Stomach smooth muscle (tissue), 2 donors: ENCODE measurements at regions not wholly inside any gene's neighbourhood (a gene's known extent, or its start where the extent isn't known, plus 50 kb on each side); places are given as distances from the start of the nearest gene placed in this dataset.
A peak's percentile ranks its signal among the peaks of the same experiment; 100 is the strongest.

Source experiments
- H3K27ac ChIP-seq: one replicate; pipeline ENCODE4 v1.7.0; 2013; ENCODE audit warnings: mild to moderate bottlenecking, low read length, inconsistent platforms
- H3K27me3 ChIP-seq, 2 donors: one replicate each; pipeline ENCODE4 v1.7.0; 2013; ENCODE audit warnings: low read length in 2 of 2; ENCODE audit not compliant: insufficient read depth in 2 of 2, control insufficient read depth in 1 of 2
- H3K36me3 ChIP-seq, 2 donors: one replicate each; pipeline ENCODE4 v1.7.0; 2013; ENCODE audit warnings: low read length in 2 of 2; ENCODE audit not compliant: control insufficient read depth in 2 of 2, insufficient read depth in 2 of 2
- H3K4me1 ChIP-seq: one replicate; pipeline ENCODE4 v1.7.0; 2013; ENCODE audit warnings: low read length; ENCODE audit not compliant: control insufficient read depth, insufficient read depth
- H3K4me3 ChIP-seq, 2 donors: one replicate each; pipeline ENCODE4 v1.7.0; 2013; ENCODE audit warnings: low read length in 2 of 2
- H3K9ac ChIP-seq, 2 donors: one replicate each; pipeline ENCODE4 v1.7.0; 2013; ENCODE audit warnings: low read length in 2 of 2, mild to moderate bottlenecking in 1 of 2
- H3K9me3 ChIP-seq, 2 donors: one replicate each; pipeline ENCODE4 v1.7.0; 2013; ENCODE audit warnings: low read length in 2 of 2; ENCODE audit not compliant: control insufficient read depth in 2 of 2
- donor health status: healthy.
- donor health status: Pancreatic carcinoma.

DNA sequence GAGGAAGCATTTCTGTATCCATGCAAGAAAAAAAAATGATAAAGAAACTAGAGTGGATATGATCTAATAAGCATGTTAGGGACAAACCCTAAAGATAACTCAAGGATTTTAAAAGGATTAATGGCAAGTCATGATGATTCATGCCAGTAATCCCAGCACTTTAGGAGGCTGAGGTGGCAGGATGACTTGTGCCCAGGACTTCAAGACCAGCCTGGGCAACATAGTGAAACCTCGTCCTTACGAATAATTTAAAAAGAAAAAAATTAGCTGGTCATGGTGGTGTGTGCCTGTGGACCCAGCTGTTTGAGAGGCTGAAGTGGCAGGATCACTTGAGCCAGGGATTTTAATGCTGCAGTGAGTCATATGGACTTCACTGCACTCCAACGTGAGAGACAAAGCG lies 145.5 kb upstream of the BLID start:
- Histone ChIP-seq H3K9me3 (no peaks in the 10 kb centered on the region), H3K4me1 (no peaks in the 10 kb centered on the region), H3K27ac (no peak overlapping the region), H3K9ac (no peak overlapping the region), H3K27me3 (no peaks in the 10 kb centered on the region), H3K36me3 (no peaks in the 10 kb centered on the region), H3K4me3 (no peak overlapping the region)

DNA sequence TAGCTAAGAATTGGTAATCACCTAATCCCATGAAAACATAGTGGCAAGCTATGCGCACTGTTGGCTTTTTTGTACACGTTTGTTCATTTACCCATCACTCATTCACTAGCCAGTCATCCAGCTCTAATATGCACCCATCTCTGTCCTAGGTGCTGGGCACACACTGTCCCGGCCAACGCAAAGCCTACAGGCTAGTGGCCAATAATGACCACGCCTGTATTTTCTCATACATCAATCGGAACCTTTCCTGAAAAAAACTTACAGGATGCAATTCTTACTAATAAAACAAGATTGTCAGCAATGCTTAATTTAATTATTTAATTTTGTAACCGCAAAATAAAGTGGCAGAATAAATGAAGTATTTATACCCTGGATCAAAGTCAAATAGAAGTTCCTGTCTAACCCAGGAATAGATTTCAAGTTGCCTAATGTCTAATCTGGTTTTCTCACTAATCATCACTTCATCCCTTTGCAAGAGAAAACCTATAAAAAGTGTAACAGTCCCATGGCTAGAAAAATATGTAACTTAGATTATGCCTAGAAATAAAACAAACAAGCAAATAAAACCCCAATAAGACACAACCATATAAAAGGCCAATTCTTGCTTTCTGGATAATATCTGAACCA lies 143.3 kb upstream of the BLID start:
- Histone ChIP-seq H3K36me3 (no peaks in the 10 kb centered on the region), H3K27ac (no peak overlapping the region), H3K9me3 (peaks cover 0 to 4% of the 10 kb centered on the region in 2 donors), H3K9ac (no peak overlapping the region), H3K4me3 (no peak overlapping the region), H3K4me1 (no peaks in the 10 kb centered on the region), H3K27me3 (no peaks in the 10 kb centered on the region)

DNA sequence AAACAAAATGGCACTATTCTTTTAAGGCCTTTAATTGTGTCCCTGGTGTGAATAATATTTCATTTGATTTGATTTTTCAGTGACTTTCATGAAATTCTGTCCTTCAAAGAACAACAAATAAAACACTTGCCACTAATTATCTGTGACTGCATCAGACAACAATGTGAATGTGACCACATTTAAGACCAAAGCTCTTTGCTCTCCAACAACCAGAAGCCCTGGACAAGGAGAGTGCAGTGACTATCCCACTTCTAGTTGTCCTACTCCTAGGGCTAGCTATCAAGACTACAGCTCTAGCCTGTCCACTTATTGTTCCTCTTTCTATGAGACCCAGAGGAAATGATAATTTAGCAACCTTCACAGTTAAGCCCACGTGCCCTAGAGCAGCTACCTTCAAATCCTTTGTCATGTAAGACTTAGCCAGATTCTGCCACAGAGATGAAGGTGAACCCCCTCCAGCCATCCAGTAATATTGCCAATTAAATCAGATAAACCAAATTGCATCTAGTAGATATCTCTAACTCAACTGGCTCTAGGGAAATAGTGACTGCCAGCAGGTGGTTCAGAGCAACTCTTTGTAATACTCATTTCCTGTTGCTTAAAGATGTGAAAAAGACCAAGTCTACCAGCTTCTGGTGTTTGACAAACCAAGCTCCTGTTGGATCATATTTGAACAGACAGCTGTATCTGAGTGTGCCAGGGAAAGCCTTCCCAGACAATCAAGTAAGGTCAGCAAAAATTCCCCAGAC lies 142.6 kb upstream of the BLID start:
- H3K9me3 ChIP-seq = peaks cover 0 to 4% of the 10 kb centered on the region in 2 donors
- H3K4me3 ChIP-seq = no peak overlapping the region
- H3K36me3 ChIP-seq = no peaks in the 10 kb centered on the region
- H3K27me3 ChIP-seq = no peaks in the 10 kb centered on the region
- H3K9ac ChIP-seq = no peak overlapping the region
- H3K4me1 ChIP-seq = no peaks in the 10 kb centered on the region
- no peak overlapping the region for H3K27ac ChIP-seq

DNA sequence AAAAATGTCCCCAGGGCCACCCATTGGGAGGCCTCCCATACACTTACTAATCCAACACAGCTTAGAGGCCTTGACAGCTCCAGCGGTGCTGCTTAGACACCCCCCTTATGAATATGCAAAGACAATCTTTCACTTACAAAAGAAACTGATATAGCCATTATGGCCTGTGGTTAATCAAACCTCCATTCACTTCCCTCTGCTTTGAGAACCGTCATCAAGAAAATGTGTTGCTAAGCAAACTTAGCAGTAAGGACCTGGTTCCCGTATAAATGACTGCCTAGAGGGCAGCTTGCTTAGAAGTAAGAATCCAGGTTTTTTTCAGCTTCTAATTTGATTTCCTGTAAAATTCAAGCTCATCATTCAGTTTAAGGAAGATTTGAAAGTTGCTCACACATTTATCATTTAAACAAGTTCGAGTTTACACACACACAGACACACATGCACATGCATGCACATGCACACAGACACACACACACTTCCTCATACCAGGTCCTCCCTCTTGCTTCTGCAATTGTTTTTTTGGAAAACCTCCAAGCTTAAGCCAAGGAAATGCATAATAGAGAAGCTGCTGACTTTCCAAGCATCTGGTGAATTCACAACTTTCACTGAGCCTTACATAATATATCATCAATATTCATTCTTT lies 137.7 kb upstream of the BLID start:
- peaks cover 0 to 4% of the 10 kb centered on the region in 2 donors for H3K9me3 ChIP-seq
- H3K27ac ChIP-seq = no peak overlapping the region
- no peak overlapping the region for H3K4me3 ChIP-seq
- no peaks in the 10 kb centered on the region for H3K27me3 ChIP-seq
- H3K9ac ChIP-seq = no peak overlapping the region
- no peaks in the 10 kb centered on the region for H3K4me1 ChIP-seq
- H3K36me3 ChIP-seq = no peaks in the 10 kb centered on the region

DNA sequence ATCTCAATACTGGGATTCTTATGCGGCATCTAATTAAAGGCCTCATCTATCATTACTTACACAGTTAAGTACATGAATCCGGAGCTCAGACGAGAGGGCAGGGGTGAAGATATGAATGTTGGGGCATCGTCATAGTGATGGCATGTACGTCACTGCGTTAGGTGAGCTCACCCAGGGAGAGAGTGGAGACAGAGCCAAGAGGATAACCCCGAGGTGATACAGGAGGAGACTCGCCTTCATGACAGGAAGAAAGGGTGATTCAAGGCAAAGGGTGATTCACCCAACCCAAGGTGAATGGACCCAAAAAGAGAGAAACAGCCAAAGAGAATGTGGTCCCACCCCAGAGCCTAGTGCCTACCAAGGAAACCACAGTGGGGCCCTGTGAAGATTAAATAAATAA lies 132.9 kb upstream of the BLID start:
- Histone ChIP-seq H3K9me3 (no peaks in the 10 kb centered on the region), H3K27ac (no peak overlapping the region), H3K4me1 (no peaks in the 10 kb centered on the region), H3K4me3 (no peak overlapping the region), H3K27me3 (no peaks in the 10 kb centered on the region), H3K9ac (no peak overlapping the region), H3K36me3 (no peaks in the 10 kb centered on the region)

DNA sequence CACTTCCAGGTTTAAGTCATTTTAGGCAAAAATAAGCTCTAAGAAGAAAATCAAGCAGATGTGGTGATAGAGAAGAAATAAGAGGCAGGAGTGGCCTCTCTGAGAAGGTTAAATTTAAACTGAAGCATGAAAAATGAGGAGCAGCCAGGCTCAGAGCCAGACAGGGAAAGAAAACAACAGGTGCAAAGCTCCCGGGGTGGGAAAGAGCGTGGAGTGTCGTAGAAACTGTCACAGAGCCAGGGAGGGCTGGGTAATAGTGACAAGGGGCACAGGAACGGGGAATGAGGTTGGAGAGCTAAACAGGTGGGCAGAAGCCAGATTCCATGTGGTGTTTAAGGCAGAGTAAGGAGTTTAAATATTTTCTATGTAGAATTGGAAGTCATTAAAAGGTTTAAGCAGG lies 132.1 kb upstream of the BLID start:
- no peak overlapping the region for H3K9ac ChIP-seq
- no peaks in the 10 kb centered on the region for H3K27me3 ChIP-seq
- no peaks in the 10 kb centered on the region for H3K4me1 ChIP-seq
- H3K4me3 ChIP-seq = no peak overlapping the region
- H3K9me3 ChIP-seq = no peaks in the 10 kb centered on the region
- no peaks in the 10 kb centered on the region for H3K36me3 ChIP-seq
- no peak overlapping the region for H3K27ac ChIP-seq

DNA sequence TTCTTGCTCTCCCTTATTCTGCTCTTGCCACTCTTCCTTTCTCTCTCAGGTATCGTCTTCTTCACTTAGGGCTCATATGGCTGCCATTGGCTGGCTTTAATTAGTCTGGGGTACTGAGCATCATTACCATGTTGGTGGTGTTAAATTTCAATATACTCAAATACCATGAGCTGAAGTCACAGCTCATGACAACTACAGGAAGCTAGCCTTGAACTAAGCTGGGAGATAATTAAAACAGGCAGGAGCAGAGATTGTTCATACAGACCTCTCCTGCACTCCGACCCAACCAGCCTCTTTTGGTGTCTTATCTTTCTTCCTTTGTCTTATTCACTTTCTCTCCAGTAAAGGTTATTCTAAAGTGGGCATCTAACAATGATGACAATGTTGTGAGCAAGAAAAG lies 130.9 kb upstream of the BLID start:
- Histone ChIP-seq H3K9me3 (no peaks in the 10 kb centered on the region), H3K4me3 (no peak overlapping the region), H3K4me1 (no peaks in the 10 kb centered on the region), H3K9ac (no peak overlapping the region), H3K27ac (no peak overlapping the region), H3K36me3 (no peaks in the 10 kb centered on the region), H3K27me3 (no peaks in the 10 kb centered on the region)

DNA sequence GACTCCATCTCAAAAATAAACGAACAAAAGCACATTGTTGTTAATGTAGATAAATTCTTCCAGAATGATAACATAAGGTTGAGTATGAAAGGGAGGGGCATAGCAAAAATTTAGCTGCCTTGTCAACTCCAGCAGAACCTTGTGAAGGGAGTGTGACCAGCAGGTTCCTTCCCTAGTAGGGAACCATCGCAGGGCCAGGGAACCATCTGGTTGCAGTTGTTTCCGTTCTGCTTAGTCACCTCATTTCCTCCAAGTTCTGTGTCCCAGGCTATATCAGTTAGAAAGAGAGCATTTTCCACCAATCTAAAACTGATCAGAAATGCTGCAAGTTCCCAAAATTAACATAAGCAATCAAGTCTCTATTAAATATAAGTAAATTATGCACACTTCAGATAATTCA lies 126.7 kb upstream of the BLID start:
- Histone ChIP-seq H3K9me3 (no peaks in the 10 kb centered on the region), H3K9ac (no peak overlapping the region), H3K27ac (no peak overlapping the region), H3K4me1 (no peaks in the 10 kb centered on the region), H3K27me3 (no peaks in the 10 kb centered on the region), H3K36me3 (no peaks in the 10 kb centered on the region), H3K4me3 (no peak overlapping the region)

DNA sequence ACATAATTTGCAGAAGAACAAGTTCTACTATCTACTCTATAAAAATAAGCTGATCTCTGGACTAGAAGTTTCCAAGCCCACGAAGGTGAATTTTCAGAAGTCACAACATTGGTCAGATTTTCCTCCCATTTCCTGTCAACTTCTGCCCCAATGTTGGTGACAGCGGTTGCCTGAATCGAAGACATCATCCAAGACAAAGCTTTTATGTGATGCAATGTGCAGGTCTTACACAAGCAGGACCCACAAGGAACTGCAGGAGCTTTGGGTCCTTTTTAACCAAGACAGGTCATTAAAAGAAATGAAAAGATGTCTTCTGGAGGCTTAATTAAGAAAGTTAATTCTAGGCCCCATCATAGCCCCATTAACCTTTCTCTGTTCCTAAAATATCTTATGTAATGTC lies 125.6 kb upstream of the BLID start:
- no peaks in the 10 kb centered on the region for H3K36me3 ChIP-seq
- no peak overlapping the region for H3K4me3 ChIP-seq
- no peaks in the 10 kb centered on the region for H3K4me1 ChIP-seq
- no peak overlapping the region for H3K9ac ChIP-seq
- no peaks in the 10 kb centered on the region for H3K27me3 ChIP-seq
- H3K9me3 ChIP-seq = no peaks in the 10 kb centered on the region
- H3K27ac ChIP-seq = no peak overlapping the region

DNA sequence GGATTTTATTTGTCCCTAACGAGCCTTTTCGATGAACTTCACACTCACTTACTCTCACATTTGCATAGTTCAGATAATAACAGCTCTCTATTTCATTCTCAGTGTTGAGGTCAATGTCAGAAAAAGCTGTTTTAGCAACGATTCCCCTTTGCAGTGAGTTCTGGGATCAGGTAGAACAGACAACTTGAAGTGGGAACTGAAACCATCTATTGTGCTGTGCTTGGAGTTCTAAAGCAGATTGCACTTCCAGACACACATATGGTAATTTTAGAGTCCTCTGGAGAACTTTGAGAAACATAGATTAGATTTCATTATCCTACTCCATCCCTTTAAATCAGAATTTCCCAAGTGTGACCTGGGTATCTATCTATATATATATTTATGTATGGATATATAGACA lies 124.6 kb upstream of the BLID start:
- Histone ChIP-seq H3K27ac (no peak overlapping the region), H3K27me3 (no peaks in the 10 kb centered on the region), H3K36me3 (no peaks in the 10 kb centered on the region), H3K4me3 (no peak overlapping the region), H3K4me1 (no peaks in the 10 kb centered on the region), H3K9me3 (no peaks in the 10 kb centered on the region), H3K9ac (no peak overlapping the region)

DNA sequence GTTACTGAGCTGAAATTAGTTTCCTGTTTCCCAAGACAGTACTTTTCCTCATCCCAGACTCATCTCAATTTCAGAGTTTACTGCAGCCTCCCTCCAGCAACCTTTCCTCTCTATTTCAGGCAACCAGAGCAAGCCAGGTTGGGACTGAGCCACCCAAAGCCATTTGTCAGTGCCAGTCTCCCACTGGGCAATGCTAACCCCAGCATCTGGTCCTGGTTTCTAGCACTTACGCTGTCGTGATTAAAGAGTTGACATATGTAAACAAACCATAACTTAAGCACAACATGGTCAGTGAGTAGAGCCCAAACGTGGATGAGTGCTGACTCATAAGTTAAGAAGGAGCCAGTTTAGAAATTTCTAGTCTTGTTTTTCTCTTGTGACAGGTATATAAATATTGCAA lies 119.6 kb upstream of the BLID start:
- Histone ChIP-seq H3K4me3 (no peak overlapping the region), H3K9me3 (no peaks in the 10 kb centered on the region), H3K27ac (peak overlapping the region; percentile 33)

More for the DNA sequence above, 119.6 kb upstream of the BLID start:
- Histone ChIP-seq H3K4me1 (no peaks in the 10 kb centered on the region), H3K9ac (no peak overlapping the region), H3K36me3 (no peaks in the 10 kb centered on the region), H3K27me3 (no peaks in the 10 kb centered on the region)
